SK-N-SH (cell line): ENCODE measurements at regions not wholly inside any gene's neighbourhood (a gene's known extent, or its start where the extent isn't known, plus 50 kb on each side); places are given as distances from the start of the nearest gene placed in this dataset.

ENCODE experiments used
- CTCF ChIA-PET: fragments of 300-600, 350-600 bp; formaldehyde crosslinking; extraction: SDS; loops from one replicate; lab custom pipeline; 2021; lab: Yijun Ruan, JAX
- POLR2A ChIA-PET: fragments of 350-600 bp; sonication (Branson Sonifier 250); formaldehyde crosslinking; extraction: SDS; loops from one replicate; lab custom pipeline; 2020; ENCODE audit warnings: antibody characterized with exemption, inconsistent platforms; lab: Yijun Ruan, JAX
- DNase-seq: peaks from one replicate; pipeline ENCODE4 v3.0.0; 2012
- H2AFZ ChIP-seq: fragments of 200-600 bp; sonication (generic); 2 replicates; pipeline ENCODE4 v1.8.1; 2016; ENCODE audit warnings: antibody characterized with exemption, mild to moderate bottlenecking, low read depth
- H3F3A ChIP-seq: fragments of 200-600 bp; sonication (generic); replicated peaks from 2 replicates; pipeline ENCODE3; 2016; ENCODE audit warnings: antibody characterized with exemption, mild to moderate bottlenecking; ENCODE audit not compliant: insufficient read depth
- H3K27ac ChIP-seq, 2 experiments: fragments of 200-500 bp in 1 of 2; fragments of 200-600 bp in 1 of 2; sonication (Bioruptor generic) in 1 of 2; sonication (generic), shearing (Covaris generic) in 1 of 2; 2 replicates each; pipeline versions ENCODE4 v1.5.1 to v1.6.1; 2014 to 2016; ENCODE audit warnings: low read depth in 2 of 2, inconsistent platforms in 1 of 2, low read length in 1 of 2, mild to moderate bottlenecking in 1 of 2, mixed read lengths in 1 of 2
- H3K27me3 ChIP-seq: fragments of 200-600 bp; sonication (generic), shearing (Covaris generic); 2 replicates; pipeline ENCODE4 v1.6.1; 2016; ENCODE audit warnings: mixed run types; ENCODE audit not compliant: insufficient read depth
- H3K36me3 ChIP-seq, 2 experiments: fragments of 200-500 bp in 1 of 2; fragments of 200-600 bp in 1 of 2; sonication (Bioruptor generic) in 1 of 2; sonication (generic) in 1 of 2; replicated peaks in 1 of 2; 2 replicates each; pipeline versions ENCODE3 to v1.5.1; 2014 to 2016; ENCODE audit warnings: low read length in 1 of 2, mild to moderate bottlenecking in 1 of 2; ENCODE audit not compliant: insufficient read depth in 2 of 2, control insufficient read depth in 1 of 2
- H3K4me1 ChIP-seq, 2 experiments: fragments of 200-500 bp in 1 of 2; fragments of 200-600 bp in 1 of 2; sonication (Bioruptor generic) in 1 of 2; sonication (generic), shearing (Covaris generic) in 1 of 2; 2 replicates each; pipeline versions ENCODE4 v1.5.1 to v1.6.1; 2014 to 2016; ENCODE audit warnings: low read depth in 1 of 2, low read length in 1 of 2, mixed run types in 1 of 2; ENCODE audit not compliant: insufficient read depth in 2 of 2, control insufficient read depth in 1 of 2
- H3K4me2 ChIP-seq: fragments of 200-600 bp; sonication (generic), shearing (Covaris generic); 2 replicates; pipeline ENCODE4 v1.6.1; 2017; ENCODE audit warnings: mixed run types
- H3K4me3 ChIP-seq, 2 experiments: fragments of 200-500 bp in 1 of 2; fragments of 200-600 bp in 1 of 2; sonication (Bioruptor generic) in 1 of 2; sonication (generic), shearing (Covaris generic) in 1 of 2; 2 replicates each; pipeline versions ENCODE4 v1.5.1 to v1.8.1; 2014 to 2016; ENCODE audit warnings: low read depth in 2 of 2, inconsistent platforms in 1 of 2, low read length in 1 of 2, mild to moderate bottlenecking in 1 of 2, mixed read lengths in 1 of 2, moderate library complexity in 1 of 2
- H3K79me2 ChIP-seq: fragments of 200-600 bp; sonication (generic); 2 replicates; pipeline ENCODE4 v1.8.1; 2017; ENCODE audit warnings: mild to moderate bottlenecking; ENCODE audit not compliant: insufficient read depth
- H3K9ac ChIP-seq: fragments of 200-600 bp; sonication (generic); 2 replicates; pipeline ENCODE4 v1.6.1; 2017; ENCODE audit warnings: mixed run types
- H3K9me2 ChIP-seq: fragments of 200-600 bp; sonication (generic); 2 replicates; pipeline ENCODE4 v1.6.1; 2017; ENCODE audit warnings: mixed run types
- H3K9me3 ChIP-seq: fragments of 200-600 bp; sonication (generic); 2 replicates; pipeline ENCODE4 v1.6.1; 2017; ENCODE audit warnings: mixed run types, mild to moderate bottlenecking, moderate library complexity
- H4K20me1 ChIP-seq: fragments of 200-600 bp; sonication (generic); 2 replicates; pipeline ENCODE4 v1.6.1; 2017; ENCODE audit warnings: mild to moderate bottlenecking, mixed run types; ENCODE audit not compliant: insufficient read depth
- FOXM1 ChIP-seq: IDR thresholded peaks from 2 replicates; pipeline ENCODE4 v1.4.0; 2012; ENCODE audit warnings: low read depth, mild to moderate bottlenecking
- GATA2 ChIP-seq: sonication (generic); formaldehyde crosslinking; IDR thresholded peaks from 2 replicates; pipeline ENCODE4 v1.5.0; 2020; ENCODE audit warnings: mild to moderate bottlenecking, missing genetic modification reagents
- NFIC ChIP-seq: IDR thresholded peaks from 2 replicates; pipeline ENCODE4 v1.4.0; 2012; ENCODE audit warnings: borderline replicate concordance
- NRF1 ChIP-seq: IDR thresholded peaks from 2 replicates; pipeline ENCODE4 v1.6.1; 2012; ENCODE audit warnings: low read depth, mild to moderate bottlenecking, low read length
- RFX5 ChIP-seq: IDR thresholded peaks from 2 replicates; pipeline ENCODE4 v1.6.1; 2012; ENCODE audit warnings: mild to moderate bottlenecking, improper control_type of control experiment, low read length
- SIN3A ChIP-seq: IDR thresholded peaks from 2 replicates; pipeline ENCODE4 v1.6.1; 2012; ENCODE audit warnings: low read depth, mild to moderate bottlenecking, low read length, moderate library complexity, borderline replicate concordance
- SMC3 ChIP-seq: IDR thresholded peaks from 2 replicates; pipeline ENCODE4 v1.6.1; 2012; ENCODE audit warnings: low read depth, low read length, improper control_type of control experiment
- TAF1 ChIP-seq: IDR thresholded peaks from 2 replicates; pipeline ENCODE4 v1.6.1; 2012; ENCODE audit warnings: low read depth, mild to moderate bottlenecking, low read length, moderate library complexity, borderline replicate concordance
- TEAD4 ChIP-seq: IDR thresholded peaks from 2 replicates; pipeline ENCODE4 v1.4.0; 2012; ENCODE audit warnings: mild to moderate bottlenecking, borderline replicate concordance; ENCODE audit not compliant: insufficient read depth
- YY1 ChIP-seq: IDR thresholded peaks from 2 replicates; pipeline ENCODE4 v1.4.0; 2012; ENCODE audit warnings: low read depth, mild to moderate bottlenecking
- WGBS: methylation state at CpG from one replicate; pipeline ENCODE4 v1.1.6; 2017; ENCODE audit warnings: low lambda C conversion rate; 5-methylcytosine and 5-hydroxymethylcytosine counted together
- TF ChIP-seq, protein P1 (sequence below): IDR thresholded peaks from 2 replicates; pipeline ENCODE4; 2012
- TF ChIP-seq, protein P2 (sequence below): IDR thresholded peaks from 2 replicates; pipeline ENCODE4 v1.6.1; 2012; ENCODE audit warnings: mild to moderate bottlenecking, low read depth, low read length, moderate library complexity
- TF ChIP-seq, protein P3 (sequence below): fragments of 150-350 bp; IDR thresholded peaks from 2 replicates; pipeline ENCODE4 v1.6.1; 2017; ENCODE audit warnings: antibody characterized with exemption, low read length, low read depth, borderline replicate concordance
- TF ChIP-seq, protein P4 (sequence below): IDR thresholded peaks from 2 replicates; pipeline ENCODE4 v1.4.0; 2012; ENCODE audit warnings: low read depth, borderline replicate concordance
- TF ChIP-seq, protein P5 (sequence below): fragments of 150-350 bp; IDR thresholded peaks from 2 replicates; pipeline ENCODE4 v1.6.1; 2016; ENCODE audit warnings: mild to moderate bottlenecking, low read depth, low read length

DNA sequence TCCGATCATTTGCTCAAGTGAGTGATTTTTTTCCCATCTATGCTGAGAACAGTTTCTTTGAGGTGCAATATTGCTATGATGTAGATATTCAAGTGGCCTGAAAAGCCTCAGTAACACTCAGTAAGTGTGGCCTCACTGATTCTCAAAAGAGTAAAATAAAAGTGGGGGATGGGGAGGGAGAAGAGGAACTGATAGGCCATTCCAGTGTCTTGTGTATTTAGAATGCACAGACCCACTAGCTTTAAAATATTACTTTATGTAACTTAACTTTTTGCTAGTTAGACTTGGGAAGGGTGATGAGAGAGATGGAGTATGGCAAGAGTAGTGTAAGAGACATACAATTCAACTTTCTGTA is 79.5 kb upstream of the ZNF608 start:
- H4K20me1 ChIP-seq = no peaks in the 10 kb centered on the region
- H2AFZ ChIP-seq = no peak overlapping the region
- H3K4me2 ChIP-seq = no peak overlapping the region
- WGBS = 96% methylated on average over 1 of the region's 1 CpG
- no peak overlapping the region for H3K9ac ChIP-seq
- no peaks in the 10 kb centered on the region for H3K9me3 ChIP-seq
- H3K79me2 ChIP-seq = no peaks in the 10 kb centered on the region
- TF ChIP-seq NRF1 = no peak
- TF ChIP-seq SMC3 = no peak
- TF ChIP-seq RFX5 = no peak
- TF ChIP-seq GATA2 (CRISPR knock-in tag) = no peak
- TF ChIP-seq, protein P1, sequence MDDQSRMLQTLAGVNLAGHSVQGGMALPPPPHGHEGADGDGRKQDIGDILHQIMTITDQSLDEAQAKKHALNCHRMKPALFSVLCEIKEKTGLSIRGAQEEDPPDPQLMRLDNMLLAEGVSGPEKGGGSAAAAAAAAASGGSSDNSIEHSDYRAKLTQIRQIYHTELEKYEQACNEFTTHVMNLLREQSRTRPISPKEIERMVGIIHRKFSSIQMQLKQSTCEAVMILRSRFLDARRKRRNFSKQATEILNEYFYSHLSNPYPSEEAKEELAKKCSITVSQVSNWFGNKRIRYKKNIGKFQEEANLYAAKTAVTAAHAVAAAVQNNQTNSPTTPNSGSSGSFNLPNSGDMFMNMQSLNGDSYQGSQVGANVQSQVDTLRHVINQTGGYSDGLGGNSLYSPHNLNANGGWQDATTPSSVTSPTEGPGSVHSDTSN = no peak
- no peak for TF ChIP-seq FOXM1
- TF ChIP-seq, protein P2, sequence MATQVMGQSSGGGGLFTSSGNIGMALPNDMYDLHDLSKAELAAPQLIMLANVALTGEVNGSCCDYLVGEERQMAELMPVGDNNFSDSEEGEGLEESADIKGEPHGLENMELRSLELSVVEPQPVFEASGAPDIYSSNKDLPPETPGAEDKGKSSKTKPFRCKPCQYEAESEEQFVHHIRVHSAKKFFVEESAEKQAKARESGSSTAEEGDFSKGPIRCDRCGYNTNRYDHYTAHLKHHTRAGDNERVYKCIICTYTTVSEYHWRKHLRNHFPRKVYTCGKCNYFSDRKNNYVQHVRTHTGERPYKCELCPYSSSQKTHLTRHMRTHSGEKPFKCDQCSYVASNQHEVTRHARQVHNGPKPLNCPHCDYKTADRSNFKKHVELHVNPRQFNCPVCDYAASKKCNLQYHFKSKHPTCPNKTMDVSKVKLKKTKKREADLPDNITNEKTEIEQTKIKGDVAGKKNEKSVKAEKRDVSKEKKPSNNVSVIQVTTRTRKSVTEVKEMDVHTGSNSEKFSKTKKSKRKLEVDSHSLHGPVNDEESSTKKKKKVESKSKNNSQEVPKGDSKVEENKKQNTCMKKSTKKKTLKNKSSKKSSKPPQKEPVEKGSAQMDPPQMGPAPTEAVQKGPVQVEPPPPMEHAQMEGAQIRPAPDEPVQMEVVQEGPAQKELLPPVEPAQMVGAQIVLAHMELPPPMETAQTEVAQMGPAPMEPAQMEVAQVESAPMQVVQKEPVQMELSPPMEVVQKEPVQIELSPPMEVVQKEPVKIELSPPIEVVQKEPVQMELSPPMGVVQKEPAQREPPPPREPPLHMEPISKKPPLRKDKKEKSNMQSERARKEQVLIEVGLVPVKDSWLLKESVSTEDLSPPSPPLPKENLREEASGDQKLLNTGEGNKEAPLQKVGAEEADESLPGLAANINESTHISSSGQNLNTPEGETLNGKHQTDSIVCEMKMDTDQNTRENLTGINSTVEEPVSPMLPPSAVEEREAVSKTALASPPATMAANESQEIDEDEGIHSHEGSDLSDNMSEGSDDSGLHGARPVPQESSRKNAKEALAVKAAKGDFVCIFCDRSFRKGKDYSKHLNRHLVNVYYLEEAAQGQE = no peak
- TF ChIP-seq, protein P3, sequence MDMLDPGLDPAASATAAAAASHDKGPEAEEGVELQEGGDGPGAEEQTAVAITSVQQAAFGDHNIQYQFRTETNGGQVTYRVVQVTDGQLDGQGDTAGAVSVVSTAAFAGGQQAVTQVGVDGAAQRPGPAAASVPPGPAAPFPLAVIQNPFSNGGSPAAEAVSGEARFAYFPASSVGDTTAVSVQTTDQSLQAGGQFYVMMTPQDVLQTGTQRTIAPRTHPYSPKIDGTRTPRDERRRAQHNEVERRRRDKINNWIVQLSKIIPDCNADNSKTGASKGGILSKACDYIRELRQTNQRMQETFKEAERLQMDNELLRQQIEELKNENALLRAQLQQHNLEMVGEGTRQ = no peak
- TF ChIP-seq TAF1 = no peak
- TF ChIP-seq, all 33 proteins: peak for 0
- DNase-seq = no peak
- H3K9me2 ChIP-seq = no peaks in the 10 kb centered on the region
- POLR2A ChIA-PET = no interaction called here
- H3K27ac ChIP-seq = no peak overlapping the region
- H3K27me3 ChIP-seq = no peaks in the 10 kb centered on the region
- CTCF ChIA-PET = interaction anchor here (0.9 to 2.9 kb wide), 2 partner anchors 17 to 19 kb away, joined by 3 to 10 read pairs; no protein-coding TSS in a partner anchor
- H3K4me1 ChIP-seq = peaks cover 0 to 15% of the 10 kb centered on the region in 2 experiments; a peak in 2 of 4 replicates
- no peaks in the 10 kb centered on the region for H3F3A ChIP-seq
- H3K36me3 ChIP-seq = no peaks in the 10 kb centered on the region
- H3K4me3 ChIP-seq = no peak overlapping the region

DNA sequence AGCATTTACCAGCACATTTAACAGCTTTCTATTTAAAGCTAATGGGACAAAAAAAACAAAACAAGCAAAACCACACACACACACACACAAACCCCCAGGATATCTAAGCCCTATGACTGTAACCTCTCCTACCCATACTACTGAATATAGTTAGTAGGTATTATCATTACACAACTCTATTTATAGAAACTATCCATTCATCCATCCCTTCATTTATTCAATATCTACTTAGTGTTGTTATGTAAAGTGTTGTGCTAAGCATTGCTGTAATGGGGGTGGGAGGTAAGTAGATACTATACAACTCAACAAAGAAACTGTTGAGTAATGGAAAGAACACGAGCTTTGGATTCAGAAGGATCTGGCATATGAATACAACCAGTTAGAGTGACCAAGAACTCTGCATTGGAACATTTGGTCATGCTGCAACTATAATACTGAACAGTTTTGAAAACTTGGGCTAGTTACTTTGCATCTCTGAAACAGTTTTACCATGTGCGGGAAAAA is 82.3 kb upstream of the ZNF608 start:
- Histone ChIP-seq H3K79me2 (no peaks in the 10 kb centered on the region), H3F3A (no peaks in the 10 kb centered on the region), H3K4me1 (peaks cover 0 to 9% of the 10 kb centered on the region in 2 experiments; a peak in 2 of 4 replicates), H3K4me2 (no peak overlapping the region), H3K4me3 (no peak overlapping the region), H3K36me3 (no peaks in the 10 kb centered on the region), H3K27ac (no peak overlapping the region), H3K9me2 (no peaks in the 10 kb centered on the region), H3K9me3 (no peaks in the 10 kb centered on the region), H3K27me3 (no peaks in the 10 kb centered on the region), H2AFZ (no peak overlapping the region), H4K20me1 (no peaks in the 10 kb centered on the region), H3K9ac (no peak overlapping the region)
- POLR2A ChIA-PET = no interaction called here
- 73% methylated on average over 2 of the region's 2 CpGs for WGBS
- CTCF ChIA-PET = interaction anchor here (1.1 kb wide), 1 partner anchor 10 kb away, joined by 3 read pairs; no protein-coding TSS in a partner anchor
- DNase-seq = no peak
- TF ChIP-seq, protein P4, sequence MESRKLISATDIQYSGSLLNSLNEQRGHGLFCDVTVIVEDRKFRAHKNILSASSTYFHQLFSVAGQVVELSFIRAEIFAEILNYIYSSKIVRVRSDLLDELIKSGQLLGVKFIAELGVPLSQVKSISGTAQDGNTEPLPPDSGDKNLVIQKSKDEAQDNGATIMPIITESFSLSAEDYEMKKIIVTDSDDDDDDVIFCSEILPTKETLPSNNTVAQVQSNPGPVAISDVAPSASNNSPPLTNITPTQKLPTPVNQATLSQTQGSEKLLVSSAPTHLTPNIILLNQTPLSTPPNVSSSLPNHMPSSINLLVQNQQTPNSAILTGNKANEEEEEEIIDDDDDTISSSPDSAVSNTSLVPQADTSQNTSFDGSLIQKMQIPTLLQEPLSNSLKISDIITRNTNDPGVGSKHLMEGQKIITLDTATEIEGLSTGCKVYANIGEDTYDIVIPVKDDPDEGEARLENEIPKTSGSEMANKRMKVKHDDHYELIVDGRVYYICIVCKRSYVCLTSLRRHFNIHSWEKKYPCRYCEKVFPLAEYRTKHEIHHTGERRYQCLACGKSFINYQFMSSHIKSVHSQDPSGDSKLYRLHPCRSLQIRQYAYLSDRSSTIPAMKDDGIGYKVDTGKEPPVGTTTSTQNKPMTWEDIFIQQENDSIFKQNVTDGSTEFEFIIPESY = no peak
- TF ChIP-seq, protein P3 = no peak
- no peak for TF ChIP-seq NFIC
- TF ChIP-seq TEAD4 = no peak
- TF ChIP-seq, protein P5, sequence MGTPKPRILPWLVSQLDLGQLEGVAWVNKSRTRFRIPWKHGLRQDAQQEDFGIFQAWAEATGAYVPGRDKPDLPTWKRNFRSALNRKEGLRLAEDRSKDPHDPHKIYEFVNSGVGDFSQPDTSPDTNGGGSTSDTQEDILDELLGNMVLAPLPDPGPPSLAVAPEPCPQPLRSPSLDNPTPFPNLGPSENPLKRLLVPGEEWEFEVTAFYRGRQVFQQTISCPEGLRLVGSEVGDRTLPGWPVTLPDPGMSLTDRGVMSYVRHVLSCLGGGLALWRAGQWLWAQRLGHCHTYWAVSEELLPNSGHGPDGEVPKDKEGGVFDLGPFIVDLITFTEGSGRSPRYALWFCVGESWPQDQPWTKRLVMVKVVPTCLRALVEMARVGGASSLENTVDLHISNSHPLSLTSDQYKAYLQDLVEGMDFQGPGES = no peak
- no peak for TF ChIP-seq YY1
- TF ChIP-seq NRF1 = no peak
- no peak for TF ChIP-seq RFX5
- TF ChIP-seq SIN3A = no peak
- TF ChIP-seq, protein P1 = no peak
